ENCODE measurements at regions not wholly inside any gene's neighbourhood (a gene's known extent, or its start where the extent isn't known, plus 50 kb on each side); places are given as distances from the start of the nearest gene placed in this dataset.

DNA sequence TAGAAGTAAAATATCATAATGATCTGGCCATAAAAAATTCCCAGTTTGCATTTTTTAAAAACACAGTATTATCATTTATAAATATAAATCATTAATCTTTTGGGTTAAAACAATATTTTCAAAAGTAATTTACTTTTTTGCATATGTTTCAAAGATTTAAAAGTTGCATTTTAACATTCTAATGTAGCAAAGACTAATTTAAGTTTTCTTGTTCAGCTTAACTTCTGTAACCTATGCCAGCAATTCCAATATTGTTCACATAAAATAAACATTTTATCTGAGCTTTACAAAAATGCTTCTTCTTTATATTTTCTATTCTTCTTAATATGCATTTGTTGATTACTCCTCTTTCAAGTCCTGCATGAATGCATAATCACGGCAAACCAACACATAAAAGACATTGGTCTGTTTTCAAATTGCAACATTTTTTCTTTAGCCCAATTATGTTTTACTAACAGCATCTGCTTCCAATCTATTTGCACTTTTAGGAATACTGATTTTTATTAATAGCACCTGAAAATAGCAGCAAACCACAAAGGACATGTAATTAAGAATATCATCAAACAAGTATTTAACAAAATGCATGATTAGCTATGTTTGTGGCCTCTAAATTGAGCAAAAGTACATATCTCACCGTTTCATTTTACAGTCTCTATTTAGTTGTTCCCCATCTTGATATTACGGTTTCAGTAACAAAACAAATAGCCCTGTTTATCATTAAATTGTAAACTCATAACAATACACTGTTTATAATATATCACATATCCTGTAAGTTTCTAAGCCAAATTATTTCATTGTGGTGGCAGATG is 286.9 kb upstream of the NFE2L3 start:
- no peak for DNase-seq

GRCh38 chr7:25868509-25868908 is 283.5 kb upstream of the NFE2L3 start:
- no peak for DNase-seq

- no peak for DNase-seq
Measured at GRCh38 chr7:25870574-25870973, 281.4 kb upstream of the NFE2L3 start.

DNA sequence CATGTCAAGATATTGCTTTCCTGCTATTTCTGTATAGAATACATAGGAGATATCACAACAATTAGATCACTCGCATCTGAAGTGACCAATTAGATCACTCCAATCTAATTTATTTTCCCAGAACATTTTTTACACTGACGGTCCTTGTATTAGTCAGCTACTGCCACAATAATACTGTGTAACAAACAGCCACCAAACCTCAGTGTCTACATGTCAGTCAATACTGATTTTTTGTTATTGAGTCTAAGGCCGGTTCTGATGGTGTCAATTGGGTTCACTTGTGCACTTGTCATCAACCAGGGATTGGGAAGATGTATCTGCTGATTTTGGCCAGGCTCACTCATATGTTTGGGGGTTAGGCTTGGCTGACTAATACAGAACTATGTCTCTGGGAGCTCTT is 275.9 kb upstream of the NFE2L3 start:
- DNase-seq = no peak

DNA sequence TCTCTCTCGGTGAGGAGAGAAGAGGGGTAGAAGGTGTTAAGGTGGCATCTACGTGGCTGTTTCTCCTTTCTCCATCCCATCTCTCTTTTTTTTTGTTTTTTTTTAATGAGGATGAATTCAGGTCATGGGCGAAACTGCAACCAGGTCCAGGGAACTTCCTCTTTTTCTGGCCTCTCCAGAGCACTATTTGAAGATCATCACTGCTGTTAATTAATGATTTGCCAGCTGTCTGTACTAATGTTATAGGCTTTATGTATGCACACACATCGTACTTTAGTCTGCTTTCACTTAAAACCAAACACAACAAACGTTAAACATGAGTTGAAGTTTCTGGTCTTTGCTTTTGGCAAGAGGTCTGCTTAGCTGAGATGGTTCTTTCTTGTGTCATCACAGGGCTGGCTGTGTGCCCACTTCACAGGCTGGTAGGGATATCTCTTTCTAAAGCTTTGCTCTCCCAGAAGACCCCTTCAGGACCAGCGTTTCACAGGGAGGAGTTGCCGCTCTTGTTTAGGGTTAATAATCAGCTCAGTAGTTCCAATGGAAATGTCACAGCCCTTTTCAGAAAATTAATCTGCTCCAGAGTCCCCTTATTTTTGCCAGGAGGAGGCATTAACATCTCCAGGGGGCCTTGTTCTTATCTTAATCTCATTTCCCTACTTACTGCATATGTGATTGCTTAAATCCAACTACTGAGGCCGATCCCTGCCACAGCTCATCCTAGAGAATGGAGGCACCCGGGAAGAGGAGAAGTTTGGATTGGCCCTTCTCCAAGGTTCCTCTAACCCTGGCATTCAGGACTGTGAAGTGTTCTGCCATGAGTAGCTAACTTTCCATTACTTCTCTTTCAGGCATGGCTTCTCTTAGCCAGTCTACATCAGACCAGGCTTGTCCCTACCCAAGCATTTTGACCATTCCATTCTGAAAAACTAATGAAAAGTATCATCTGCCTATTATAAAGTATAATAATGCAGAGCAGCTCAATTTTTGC is 273.9 kb upstream of the NFE2L3 start:
- DNase-seq = no peak

GRCh38 chr7:25879799-25880198 is 272.2 kb upstream of the NFE2L3 start:
- DNase-seq = no peak

DNA sequence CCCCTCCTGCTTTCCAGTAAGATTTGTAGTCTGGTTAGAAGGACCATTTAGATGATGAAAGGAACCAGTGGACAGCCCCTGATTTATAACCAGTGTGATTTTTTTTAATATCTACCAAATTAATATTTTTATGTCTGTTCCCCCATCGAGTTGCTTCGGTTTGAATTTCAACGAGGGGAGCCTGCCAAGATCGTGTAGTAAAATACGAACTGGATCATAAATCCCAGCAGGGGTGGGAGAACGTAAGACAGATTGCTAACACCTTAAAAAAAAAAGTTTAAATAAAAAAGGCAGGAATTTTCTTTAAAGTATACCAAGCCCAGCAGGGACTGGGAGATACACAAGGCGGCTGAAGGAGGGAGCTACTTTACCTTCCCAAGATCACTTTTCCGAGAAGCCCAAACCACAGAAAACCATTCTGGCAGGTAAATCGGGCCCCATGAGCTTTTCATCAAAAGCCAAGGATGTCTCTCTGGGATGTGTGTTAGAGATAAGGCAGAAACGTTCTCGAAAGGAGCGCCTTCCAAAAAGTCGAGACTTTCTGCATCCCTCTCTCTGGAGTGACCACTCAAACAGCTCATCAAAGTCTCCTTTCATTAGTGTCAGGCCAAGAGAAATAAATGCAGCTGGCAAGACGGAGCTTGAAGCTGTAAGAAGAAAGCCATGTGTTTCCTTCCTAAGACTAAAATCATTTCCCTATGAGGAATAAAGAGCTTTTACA is 270.5 kb upstream of the NFE2L3 start:
- DNase-seq = no peak

DNA sequence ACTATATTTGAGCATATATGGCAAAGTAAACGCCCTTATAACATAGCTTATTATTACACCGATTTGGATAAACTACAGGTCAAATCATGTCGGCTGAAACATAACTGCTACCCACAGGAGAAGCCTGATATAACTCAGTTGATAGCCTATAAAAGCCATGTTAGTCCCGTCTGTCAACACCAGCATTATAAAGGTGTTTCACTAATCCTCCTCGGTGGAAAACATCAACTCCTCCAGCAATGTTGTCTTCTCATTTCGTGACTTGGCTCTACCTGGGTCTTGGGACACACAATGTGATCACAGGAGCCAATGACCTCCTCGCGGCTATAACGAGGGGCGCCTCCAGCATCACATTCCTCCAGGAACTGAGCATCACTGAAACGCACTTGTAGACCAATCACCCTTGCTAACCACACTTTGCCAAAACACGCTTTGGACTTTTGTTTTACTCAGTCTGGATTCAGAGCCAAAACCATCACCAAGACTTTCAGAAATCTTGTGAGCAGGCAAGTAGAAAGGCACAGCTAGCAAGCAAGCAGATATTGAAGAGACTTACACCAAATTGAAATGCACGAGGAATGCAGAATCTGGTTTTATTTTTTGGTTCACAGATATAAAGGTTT is 269.7 kb upstream of the NFE2L3 start:
- DNase-seq = no peak

- no peak for DNase-seq
Measured at GRCh38 chr7:25884265-25884828, 267.7 kb upstream of the NFE2L3 start.

GRCh38 chr7:25885057-25885576 is 266.9 kb upstream of the NFE2L3 start:
- no peak for DNase-seq

GRCh38 chr7:25886387-25887240 is 265.4 kb upstream of the NFE2L3 start:
- no peak for DNase-seq

DNA sequence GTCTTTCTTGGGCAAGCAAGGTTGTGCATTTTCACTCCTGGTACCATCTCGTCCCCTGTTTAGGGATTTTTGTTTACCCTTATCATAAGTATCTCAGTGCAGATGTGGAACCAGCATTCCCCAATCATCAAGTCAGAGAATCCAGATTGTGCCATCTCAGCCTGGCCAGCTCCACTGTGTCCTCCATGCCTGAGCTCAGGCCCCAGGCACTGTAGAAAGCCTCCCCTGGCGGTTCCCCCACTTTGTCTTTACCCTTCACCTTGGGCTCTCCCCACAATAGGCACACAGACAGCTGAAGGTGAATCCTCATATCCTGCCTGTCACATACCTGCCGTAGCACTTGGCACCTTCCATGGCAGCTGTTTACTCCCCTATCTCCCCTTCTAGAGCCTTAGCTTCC is 264.7 kb upstream of the NFE2L3 start:
- no peak for DNase-seq

- DNase-seq = no peak
Measured at GRCh38 chr7:25887795-25888559, 264.0 kb upstream of the NFE2L3 start.

DNA sequence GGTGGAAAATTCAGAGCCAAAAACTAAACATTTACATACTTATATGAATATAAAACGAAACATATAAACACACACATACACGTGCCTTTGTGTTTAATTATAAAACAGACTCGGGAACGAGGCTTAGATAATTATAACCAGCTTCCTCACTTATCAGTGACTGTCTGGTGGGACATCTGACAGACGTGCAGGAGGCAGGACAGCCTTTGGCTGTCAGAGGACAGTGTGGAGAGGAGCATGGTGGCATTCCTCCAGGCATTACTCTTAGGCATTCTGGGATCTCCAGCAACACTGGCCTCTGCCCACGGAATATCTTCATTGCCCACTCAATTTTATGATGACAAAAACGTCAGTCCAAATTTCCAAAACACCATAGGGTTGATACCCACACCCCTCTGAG is 262.2 kb upstream of the NFE2L3 start:
- no peak for DNase-seq

DNA sequence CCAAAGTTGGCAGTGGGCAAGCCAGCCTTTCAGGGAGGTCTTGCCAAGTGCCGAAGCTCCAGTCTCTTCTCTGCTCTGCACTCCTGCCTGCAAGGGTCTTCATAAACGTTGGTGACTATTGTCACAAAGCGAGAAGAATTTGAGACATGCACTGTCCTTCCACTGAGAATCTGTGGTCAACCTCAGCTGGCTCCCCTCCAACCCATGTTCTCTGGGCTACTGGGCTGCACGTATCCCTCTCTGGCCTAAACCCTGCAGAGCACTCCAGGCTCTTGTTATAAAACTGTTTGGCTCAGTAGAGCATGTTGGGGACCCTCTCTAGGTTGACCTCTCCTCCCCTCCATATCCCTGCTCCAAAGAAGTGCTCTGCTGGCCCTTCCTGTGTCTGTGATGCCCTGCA is 260.4 kb upstream of the NFE2L3 start:
- DNase-seq = no peak

DNA sequence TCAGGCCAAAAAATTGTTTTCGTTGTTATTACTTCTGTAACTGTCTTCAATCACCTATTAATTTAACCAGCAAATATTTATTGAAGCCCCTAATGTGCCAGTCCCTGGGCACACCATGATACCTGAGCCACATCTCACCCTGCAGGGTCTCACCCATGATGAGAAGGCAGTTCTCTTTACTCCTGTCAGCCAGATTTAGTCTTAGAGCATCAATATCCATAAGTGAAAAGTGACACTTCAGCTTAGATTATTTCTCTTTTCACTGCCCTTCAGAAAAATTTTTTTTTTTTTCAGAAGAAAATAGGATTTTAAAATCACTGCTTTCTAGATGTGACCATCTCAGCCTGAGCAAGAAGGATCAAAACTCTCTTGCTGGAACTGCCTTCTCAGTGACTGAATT is 258.6 kb upstream of the NFE2L3 start:
- DNase-seq = no peak

DNA sequence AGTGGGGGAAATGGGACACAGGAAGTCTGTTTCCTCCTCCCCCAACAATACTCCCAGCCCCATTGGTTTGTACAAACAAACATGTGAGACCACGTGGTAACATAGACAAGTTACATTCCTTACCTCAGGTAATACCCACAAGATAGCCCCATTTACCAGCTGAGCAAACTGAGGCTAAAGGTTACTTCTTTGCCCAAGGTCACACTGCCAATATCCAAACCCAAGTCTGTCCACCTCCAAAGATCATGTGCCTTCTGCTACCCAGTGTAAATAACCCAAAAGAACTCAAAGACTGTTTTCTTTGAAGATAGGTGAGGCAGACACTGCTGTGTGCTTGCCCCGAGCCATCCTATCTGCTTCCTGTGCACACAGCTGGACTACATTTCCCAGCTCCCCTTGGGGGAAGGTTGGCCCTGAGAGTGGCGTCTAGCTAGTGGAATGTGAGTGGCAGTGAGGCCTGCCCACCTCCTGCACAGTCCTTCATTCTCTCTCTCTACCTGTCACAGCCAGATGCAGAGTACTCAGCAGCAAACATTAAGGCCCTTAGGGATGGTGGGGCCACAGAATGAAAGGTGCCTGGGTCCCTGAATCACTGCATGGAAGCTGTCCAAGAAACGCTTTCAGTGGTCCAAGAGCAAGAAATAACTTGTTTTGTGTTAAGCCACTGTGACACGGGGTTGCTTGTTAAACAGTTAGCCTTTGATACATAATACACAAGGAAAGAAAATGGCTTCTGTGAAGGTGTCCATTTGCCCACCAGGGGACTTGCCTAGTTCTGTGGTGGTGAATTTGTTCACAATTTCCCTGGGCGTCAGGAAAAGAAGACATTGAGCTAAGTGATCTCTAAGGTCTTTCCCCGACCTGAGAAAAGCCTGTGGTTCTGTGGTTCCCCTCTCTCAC is 257.7 kb upstream of the NFE2L3 start:
- DNase-seq = no peak

DNA sequence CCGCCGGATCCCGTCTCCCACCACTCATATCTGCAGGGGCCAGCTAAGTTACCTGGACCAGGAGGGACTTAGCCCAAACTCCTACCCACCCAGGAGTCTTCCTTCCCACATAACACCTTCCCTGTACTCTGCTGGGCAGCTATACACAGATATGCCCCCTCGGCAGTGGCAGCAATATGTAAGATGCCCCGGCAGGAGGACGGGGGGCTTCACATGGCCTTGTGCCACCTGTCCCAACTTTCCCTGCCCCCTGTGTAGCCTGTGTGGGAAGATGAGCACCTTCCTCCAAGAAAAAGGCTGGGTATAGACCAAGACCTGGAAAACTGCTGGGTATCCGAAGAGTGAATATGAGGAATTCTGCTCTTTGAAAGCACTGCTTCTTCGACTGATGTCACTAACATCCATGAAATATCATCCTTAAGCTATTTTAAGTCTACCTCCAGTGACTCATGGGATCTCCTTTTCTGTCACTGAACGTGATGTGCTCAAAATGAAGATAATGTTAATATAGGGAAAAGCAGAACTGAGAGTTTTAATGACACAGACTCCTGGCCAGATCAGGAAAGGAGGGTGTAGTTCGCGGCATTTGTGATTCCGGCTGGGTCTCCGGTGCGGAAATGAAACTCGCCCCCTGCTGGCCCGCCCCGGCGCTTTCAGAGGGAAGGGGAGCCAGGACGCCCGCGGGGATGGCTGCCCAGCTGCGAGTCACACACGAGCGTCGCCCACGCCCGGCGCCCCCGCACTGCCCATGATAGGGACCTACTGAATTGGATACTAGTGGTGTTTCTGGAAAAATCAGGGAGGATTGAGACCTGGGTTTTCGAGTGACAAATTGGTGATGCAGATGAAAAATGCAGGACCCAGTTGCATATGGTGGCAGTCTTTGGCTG is 256.9 kb upstream of the NFE2L3 start:
- DNase-seq = peak; percentile 46
